HG03280 (cell line): ENCODE measurements at regions not wholly inside any gene's neighbourhood (a gene's known extent, or its start where the extent isn't known, plus 50 kb on each side); places are given as distances from the start of the nearest gene placed in this dataset.
A peak's percentile ranks its signal among the peaks of the same experiment; 100 is the strongest.
"Not testable (repeated sequence)": the region's sequence is repeated elsewhere in the genome, so short reads cannot be mapped to it uniquely, and the experiment has no call there.

ENCODE experiments used
- ATAC-seq: cut with Tn5 transposase; IDR thresholded peaks from one replicate; pipeline ENCODE4 v1.9.1; 2021; ENCODE audit warnings: mild to moderate bottlenecking, moderate library complexity; ENCODE audit not compliant: unreplicated experiment

DNA sequence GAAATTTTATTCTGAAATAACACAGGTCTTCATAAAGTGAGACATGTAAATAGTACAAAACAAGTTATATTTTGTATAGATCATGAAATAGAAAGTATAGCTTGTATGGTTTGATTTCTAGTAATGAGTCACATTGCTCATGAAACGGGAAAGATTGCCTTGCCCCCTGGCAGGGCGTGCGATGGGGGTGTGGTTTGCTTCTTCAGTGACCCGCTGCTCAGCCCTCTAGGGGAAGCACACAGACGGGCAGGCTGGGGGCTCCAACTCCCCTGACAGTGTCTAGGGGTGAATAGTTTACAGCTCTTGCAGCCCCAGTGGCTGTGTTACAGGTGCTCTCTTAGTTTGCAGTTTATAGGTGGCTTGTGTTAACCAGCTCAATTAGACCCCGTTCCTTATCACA, 170.5 kb upstream of the RGS17 start:
- ATAC-seq: no peak

DNA sequence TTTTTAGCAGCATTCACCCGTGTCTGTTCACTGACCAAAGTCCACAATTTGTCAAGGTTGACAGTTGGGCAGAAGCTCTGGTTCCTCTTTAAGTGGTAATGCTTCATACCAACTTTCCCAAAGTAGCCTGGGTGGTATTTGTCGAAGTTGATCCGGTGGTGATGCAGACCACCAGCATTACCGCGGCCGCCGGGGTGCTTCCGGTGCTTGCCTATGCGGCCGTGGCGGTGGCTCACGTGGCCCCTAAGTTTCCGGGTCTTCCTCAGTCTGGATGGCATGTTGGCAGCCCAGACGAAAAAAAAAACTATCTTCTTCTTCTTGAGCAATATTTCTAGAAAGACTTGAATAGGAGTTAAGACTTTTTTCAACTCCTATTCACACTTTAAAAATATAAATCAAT, 151.4 kb upstream of the RGS17 start:
- not testable (repeated sequence) for ATAC-seq

DNA sequence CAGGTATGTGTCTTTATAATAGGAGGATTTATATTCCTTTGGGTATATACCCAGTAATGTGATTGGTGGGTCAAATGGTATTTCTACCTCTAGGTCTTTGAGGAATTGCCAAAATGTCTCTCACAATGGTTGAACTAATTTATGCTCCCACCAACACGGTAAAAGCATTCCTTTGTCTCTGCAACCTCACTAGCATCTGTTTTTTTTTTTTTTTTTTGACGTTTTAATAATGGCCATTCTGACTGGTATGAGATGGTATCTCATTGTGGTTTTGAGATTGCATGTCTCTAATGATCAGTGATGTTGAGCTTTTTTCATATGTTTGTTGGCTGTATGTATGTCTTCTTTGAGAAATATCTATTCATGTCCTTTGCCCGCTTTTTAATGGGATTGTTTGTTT, 144.9 kb upstream of the RGS17 start:
- no peak for ATAC-seq

DNA sequence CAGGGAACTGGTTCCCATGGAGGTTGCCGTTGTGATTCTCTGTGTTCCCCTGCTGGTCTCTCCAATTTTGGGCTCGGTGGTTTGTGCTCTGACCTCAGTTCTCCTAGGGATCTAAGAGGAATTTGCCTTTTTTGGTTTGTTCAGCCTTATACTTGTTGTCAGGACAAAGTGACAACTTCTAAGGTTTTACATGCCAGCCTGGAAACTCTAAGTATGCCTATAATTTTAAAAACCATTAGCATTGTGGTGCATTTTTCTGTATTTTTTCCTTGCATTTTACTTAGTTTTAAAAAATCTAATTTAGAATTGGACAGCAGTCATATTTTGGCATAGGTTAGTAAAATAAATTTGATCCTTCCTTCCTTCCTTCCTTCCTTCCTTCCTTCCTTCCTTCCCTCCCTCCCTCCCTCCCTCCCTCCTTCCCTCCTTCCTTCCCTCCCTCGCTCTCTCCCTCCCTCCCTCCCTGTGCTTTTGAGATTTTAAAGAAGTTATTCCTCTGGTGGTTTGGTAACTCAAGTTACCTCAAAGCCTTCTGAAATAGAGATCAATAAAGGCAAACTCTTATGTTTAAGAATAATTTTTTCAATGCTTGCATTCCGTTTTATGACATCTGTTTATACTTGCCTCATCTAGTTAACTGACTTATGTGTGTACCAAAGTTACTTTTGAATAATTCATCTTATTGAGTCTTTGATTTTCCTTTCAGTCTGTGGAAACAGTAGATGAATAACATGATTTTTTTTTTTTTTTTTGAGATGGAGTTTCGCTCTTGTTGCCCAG, 141.3 kb upstream of the RGS17 start:
- ATAC-seq: no peak

DNA sequence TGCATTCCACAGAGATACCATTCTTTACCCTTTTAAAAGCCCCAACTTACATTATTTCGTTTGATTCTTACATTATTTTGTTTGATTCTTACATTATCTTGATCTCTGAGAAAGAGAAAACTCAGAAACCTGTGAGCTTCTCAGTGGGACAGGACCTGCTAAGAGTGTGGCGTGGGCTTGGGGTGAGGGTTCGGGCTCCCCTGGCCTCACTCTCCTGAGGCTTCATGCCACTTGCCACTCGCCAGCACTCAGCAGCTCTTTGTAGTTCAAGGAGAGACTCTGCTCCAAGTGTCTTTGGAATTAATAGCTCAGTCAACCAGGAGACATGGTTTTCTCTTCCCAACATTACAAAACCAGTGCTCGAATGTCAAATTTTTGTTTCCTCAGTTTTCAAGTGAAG, 132.4 kb upstream of the RGS17 start:
- ATAC-seq: no peak

DNA sequence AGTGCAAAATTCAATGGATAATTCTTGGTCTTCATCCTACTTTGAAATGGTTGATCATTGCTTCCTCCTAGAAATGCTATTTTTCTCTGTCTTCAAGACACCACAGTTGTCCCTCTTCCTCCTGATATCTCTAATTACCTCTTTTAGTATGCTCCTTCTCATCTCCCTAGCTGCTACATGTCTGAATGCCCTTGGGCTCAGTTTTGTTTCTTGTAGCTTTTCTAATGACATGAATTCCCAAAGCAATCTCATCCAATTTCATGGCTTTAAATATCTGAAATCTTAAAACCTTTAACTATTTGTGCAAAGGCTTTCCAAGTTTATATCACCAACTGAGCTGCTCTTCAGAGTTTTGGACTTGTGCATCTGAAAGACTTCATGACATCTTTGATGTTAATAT, 120.2 kb upstream of the RGS17 start:
- ATAC-seq: no peak

DNA sequence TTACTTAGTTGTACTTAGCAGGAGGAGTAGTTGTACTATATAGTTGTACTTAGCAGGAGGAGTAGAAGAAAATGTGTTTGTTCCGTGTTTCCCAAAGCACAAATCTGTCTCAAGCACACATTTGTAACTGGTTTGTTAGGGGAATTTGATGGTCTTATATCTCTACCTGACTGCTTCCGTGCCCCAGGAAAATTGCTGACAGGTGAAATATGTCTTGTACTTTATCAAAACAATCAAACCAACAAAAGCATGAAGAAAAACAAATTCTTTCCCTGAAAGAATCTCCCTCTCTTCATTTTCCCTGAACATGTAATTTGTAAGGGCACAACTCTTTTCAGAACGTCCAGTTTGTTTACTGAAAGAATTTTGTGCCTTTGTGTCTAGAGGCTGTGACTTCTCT, 106.6 kb upstream of the RGS17 start:
- no peak for ATAC-seq

DNA sequence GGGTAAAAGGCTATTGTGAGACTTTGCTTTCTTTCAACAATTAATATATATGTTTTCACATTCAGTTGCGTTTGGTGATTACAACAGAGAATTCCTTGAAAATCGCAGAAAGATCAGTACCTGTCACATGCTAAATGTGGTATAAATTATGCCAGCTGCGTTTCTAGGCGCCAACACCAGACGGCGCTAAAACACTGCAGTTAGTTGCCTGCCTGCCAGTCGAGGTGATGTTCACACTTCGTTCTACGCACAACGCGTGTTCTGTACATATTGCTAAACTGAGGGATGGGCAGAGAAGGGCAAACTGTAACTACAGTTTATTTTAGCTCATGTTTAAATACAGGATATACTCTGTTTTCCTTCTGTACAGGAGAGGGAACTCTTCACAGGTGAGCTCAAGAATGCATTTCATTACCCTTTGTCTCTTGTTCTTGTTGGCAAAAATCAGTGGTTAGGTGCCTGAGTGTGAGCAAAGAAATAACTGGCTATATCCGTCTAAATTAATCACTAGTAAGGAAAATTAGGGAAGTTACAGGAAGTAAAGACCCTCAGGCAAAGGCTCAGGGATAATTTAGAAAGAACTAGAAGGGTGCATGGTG, 100.1 kb upstream of the RGS17 start:
- no peak for ATAC-seq

DNA sequence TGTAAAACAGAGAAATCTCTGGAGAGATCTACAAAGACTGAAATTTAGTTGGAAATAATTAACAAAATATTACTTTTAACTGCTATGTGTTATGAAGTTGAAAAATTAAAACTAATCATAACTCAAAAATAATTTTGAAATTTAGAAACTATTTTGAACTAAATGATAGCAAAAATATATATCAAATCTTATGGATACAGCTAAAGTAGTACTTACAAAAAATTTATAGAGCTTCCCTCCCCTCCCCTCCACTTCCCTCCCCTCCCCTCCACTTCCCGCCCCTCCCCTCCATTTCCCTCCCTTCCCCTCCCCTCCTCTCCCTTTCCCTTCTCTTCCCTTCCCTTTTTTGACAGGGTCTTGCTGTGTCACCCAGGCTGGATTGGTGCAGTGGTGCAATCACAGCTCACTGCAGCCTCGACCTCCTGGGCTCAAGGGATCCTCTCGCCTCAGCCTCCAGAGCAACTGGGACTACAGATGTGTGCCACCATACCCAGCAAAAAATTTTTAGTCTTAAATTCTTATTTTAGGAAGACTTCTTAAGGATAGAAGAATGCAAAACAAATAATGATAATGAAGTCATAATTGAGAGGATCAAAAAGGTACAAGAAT, 87.2 kb upstream of the RGS17 start:
- no peak for ATAC-seq

DNA sequence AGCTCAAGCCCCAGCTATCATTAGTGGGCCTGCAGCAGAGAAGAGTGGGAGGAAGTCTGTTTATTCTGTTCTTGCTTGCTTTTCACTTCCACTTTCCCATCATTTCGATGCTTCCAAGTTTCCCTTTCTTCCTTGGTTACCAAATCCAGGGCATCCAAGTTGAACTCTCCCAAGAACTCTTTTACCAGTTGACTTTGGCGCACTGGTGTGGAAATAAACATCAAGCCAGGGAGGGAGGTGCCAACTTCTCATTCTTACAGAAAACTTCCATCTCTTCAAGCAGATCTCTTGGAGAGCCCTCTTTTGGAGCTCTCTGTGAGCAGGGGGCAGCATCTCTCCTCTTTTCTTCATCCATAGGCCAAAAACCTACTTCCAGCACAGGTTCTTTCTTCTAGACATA, 85.7 kb upstream of the RGS17 start:
- no peak for ATAC-seq

DNA sequence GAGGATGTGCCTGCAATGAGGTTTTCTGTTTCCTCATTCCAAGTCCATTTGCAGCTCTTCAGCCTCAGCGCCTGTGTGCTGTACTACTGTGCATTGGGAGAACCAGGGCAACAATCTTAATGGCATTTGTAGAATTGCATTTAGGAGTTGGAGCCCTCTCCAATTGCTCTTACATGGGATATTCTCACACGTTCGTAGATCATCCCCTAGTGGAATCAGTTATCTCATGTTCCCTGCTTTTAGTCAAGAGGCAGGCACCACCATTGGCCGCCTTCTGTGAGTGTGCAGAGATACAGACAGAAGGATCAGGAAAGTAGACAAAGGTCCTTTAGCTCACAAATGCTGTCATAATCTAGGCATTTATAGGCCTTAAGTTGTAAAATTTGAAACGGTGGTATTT, 84.2 kb upstream of the RGS17 start:
- ATAC-seq: no peak

DNA sequence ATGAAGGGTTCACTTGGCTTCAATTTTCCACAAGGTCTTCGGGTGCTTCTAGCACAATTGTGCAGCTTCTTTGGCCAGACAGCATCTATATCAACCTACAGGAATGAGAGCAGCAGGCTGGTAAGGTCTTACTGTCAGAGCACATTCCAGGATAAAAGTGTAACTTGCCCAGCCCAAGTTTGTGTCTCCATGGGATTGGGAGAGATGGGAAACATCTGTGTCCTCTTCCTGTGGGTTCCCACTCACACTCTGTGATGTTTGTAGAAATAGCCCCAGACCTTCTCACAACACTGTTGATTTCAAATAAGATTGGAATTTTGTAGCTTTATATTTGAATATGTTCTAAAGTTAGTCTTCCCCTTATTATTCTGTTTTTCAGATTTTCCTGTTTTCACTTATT, 83.4 kb upstream of the RGS17 start:
- no peak for ATAC-seq

DNA sequence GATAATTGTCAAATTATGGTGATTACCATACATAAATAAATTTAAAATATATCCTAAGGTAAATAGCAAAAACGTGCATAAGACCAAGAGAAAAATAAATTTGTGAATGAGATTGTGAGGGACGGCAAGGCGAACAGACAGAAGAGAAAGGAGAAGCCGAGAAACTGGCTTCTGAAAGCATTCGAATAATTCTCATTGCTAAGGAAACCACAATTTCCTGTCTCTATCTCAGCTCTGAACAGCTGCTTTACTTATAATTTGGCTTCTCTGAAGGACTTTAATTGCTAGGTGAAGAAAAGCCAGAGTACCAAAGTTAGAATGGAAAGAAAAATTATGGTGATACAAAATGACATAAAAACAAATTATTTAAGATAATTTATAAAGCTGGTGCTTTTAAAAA, 79.0 kb upstream of the RGS17 start:
- peak; percentile 72 for ATAC-seq

DNA sequence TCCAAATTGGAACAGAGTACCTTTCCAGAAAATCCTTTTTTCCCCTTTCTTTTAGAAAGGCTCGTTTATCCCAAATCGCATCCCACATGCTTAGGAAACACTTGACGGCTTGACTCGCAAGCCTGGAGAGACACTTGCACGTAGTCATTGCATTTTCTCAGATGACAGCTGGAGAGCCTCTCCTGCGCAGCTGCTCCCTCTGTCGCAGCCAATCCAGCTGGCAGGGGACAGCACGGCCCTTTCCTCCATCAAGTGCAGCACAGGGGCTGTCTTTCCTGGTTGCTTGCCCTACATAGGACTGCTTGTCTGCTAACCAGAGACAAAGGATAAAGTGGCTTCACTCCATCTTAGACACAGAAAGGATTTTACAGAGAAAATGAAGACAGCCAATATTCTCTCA, 77.6 kb upstream of the RGS17 start:
- no peak for ATAC-seq

DNA sequence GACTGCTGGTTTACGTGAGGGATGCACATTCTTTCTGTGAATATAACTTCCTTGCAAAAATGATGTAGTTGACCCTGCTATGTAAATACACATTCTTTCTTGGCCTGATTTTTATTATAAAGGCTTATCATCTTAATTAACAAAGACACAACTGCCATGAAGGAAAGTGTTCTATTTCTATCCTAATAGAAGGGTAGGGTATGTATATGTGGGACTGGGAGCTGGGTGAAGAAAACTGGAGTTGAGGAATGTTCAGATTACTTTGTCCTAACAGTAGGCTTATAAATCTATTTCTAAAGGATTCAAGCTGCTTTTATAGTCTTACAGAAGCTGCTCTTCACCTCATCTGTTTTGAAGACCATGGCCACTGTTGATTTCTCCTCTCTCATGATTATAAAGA, 76.5 kb upstream of the RGS17 start:
- no peak for ATAC-seq

DNA sequence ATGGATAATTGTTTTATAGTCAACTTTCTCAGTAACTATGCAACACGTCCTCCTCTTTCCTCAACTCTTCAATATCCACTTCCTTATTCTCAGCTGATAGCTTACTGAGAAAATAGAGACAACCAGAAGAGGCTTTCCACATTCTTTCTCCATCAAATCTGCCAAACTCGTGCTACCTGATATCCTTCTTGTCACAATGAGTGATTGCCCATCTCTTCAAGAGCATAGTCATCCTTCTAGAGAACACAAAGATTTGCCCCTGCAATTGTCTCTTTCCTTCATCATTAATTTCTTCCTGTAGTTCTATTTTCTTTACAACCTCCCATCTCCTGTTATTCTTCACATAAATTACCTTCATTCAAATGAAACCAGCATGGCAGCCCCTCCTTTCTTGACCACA, 75.9 kb upstream of the RGS17 start:
- ATAC-seq: no peak

DNA sequence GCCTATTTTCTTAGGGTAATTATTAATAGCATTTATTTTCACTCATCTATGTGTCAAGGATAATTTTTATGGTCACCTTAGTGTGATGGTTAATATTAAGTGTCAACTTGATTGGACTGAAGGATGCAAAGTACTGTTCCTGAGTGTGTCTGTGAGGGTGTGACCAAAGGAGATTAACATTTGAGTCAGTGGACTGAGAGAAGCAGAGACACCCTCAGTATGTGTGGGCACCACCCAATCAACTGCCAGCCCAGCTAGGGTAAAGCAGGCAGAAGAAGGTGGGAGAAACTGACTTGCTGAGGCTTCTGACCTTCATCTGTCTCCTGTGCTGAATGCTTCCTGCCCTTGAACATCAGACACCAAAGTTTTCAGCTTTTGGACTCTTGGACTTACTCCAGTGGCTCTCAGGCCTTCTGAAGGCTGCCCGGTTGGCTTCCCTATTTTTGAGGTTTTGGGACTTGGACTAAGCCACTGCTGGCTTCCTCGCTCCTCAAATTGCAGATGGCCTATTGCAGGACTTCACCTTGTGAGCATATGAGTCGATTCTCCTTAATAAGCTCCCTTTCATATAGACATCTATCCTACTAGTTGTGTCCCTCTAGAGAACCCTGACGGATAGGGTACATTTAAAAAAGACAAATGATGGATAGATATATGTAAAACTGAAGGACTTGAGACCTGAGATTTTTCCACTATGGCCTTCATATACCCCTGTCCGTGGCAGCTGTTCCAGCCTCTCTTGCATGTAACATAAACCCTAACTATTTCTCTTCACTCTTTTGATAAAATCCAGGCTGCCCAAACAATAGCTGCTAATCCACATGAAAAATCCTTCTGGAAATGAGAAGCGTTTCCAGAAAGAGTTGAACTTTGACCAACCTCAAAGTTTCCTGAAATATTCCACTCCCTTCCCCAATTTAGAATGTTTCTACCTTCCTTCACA, 62.1 kb upstream of the RGS17 start:
- ATAC-seq: no peak

DNA sequence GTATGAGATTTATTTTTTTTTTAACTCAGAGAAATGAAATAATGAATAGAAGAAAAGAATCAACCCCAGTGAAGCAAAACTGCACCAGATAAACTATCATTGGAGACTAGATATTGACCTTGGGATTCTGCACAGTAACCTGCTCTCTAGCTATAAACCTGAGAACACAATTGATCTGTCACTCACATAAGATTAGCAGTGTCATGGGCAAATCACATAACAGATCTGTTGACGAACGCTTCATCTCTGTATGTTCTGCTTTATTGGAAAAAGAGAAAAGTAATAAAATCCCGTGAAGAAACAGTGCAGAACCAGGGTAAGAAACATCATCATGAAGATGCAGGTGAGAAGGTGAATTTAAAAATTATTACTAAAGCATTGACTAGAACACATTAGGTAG, 52.8 kb upstream of the RGS17 start:
- ATAC-seq: no peak
